ENCODE measurements at regions not wholly inside any gene's neighbourhood (a gene's known extent, or its start where the extent isn't known, plus 50 kb on each side); places are given as distances from the start of the nearest gene placed in this dataset.

DNA sequence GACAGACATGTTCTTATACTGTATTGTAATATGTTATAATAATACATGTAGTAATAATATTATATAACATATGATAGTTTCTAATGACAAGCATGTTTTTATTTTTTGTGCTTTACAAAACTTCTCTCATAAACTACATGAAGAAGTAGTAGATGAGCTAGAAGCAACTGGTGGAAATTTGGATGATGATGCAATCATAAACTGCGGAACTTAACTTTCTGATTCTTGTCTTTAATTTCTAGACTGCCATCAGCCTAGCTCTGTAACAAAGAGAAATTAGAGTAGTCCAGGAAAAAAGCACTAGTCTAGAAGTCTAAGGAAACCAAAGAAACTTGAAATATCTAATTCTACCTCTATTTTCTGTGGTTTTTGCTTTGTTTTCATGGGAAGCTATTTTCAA, 71.0 kb upstream of the SPATS2L start:
- Histone ChIP-seq H3K4me3 (no peak overlapping the region), H3K36me3 (no peaks in the 10 kb centered on the region), H3K4me1 (no peaks in the 10 kb centered on the region), H3K27ac (no peak overlapping the region), H3K27me3 (replicated peaks in 1 of 7) (no peaks in the 10 kb centered on the region), H3K9me3 (no peaks in the 10 kb centered on the region)
- WGBS, 5 donors = 80 to 96% (median 88%) methylated on average over 1 of the region's 1 CpG
- TF ChIP-seq, protein P1, sequence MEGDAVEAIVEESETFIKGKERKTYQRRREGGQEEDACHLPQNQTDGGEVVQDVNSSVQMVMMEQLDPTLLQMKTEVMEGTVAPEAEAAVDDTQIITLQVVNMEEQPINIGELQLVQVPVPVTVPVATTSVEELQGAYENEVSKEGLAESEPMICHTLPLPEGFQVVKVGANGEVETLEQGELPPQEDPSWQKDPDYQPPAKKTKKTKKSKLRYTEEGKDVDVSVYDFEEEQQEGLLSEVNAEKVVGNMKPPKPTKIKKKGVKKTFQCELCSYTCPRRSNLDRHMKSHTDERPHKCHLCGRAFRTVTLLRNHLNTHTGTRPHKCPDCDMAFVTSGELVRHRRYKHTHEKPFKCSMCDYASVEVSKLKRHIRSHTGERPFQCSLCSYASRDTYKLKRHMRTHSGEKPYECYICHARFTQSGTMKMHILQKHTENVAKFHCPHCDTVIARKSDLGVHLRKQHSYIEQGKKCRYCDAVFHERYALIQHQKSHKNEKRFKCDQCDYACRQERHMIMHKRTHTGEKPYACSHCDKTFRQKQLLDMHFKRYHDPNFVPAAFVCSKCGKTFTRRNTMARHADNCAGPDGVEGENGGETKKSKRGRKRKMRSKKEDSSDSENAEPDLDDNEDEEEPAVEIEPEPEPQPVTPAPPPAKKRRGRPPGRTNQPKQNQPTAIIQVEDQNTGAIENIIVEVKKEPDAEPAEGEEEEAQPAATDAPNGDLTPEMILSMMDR (IDR thresholded peaks at IDR 0.05 in 8 of 11, conservative IDR thresholded peaks at IDR 0.05 in 3 of 11) = no peak
- TF ChIP-seq POLR2A (IDR thresholded peaks at IDR 0.05) (no peak), POLR2AphosphoS5 (IDR thresholded peaks at IDR 0.05) (no peak)
- no peak for DNase-seq
- intact Hi-C loops (cut with DNase I; ENCODE audit: low total_unique reads) = no loop called here

DNA sequence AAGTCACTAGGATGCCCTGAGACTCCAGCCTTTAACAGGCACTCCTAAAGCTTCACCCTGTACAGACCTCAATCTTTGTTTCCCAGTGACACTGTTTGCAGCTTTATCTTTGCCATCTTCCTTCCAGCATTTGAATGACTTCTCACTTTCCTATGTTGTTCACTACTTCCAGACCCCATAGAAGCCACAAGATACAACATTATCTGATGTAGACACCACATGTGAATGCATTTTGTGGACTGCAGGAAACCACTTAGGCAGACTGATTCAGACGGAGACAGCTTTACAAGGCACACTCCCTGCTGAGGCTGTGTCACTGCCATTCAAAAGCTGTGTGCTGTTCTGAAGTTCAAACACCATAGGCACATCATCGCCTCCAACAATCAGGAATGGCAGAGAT, 67.3 kb upstream of the SPATS2L start:
- intact Hi-C loops (cut with DNase I; ENCODE audit: low total_unique reads) = no loop called here

DNA sequence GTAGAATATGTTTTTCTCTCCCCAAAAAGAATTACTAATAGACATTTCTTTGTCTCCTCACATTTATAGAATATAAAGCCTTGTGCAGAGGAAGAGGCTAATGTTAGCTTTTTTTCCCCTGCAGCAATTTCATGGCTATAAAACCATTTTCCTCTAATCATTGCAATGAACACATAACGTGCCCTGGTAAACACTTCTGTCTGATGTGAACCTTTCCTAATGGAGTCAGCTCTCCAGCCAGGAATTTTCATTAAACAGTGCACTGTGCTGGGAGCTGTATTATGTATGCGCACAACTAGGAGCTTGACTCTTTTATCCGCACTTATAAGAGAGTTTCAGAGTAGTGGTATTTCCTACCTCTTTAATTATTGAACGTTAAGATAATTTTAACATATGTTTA, 63.9 kb upstream of the SPATS2L start:
- Histone ChIP-seq H3K27me3 (replicated peaks in 1 of 7) (no peaks in the 10 kb centered on the region), H3K27ac (no peak overlapping the region), H3K36me3 (no peaks in the 10 kb centered on the region), H3K4me3 (no peak overlapping the region), H3K4me1 (no peaks in the 10 kb centered on the region), H3K9me3 (no peaks in the 10 kb centered on the region)
- TF ChIP-seq, protein P1 (IDR thresholded peaks at IDR 0.05 in 8 of 11, conservative IDR thresholded peaks at IDR 0.05 in 3 of 11) = no peak
- TF ChIP-seq POLR2AphosphoS5 (IDR thresholded peaks at IDR 0.05) = no peak
- no peak for TF ChIP-seq POLR2A (IDR thresholded peaks at IDR 0.05)
- intact Hi-C loops (cut with DNase I; ENCODE audit: low total_unique reads) = no loop called here
- DNase-seq = no peak
- WGBS, 5 donors = 74 to 87% (median 84%) methylated on average over 4 of the region's 4 CpGs

More for the DNA sequence above, 67.3 kb upstream of the SPATS2L start:
- no peaks in the 10 kb centered on the region for H3K36me3 ChIP-seq
- no peak for DNase-seq
- no peaks in the 10 kb centered on the region for H3K27me3 ChIP-seq (replicated peaks in 1 of 7)
- no peak overlapping the region for H3K4me3 ChIP-seq
- H3K27ac ChIP-seq = no peak overlapping the region
- H3K9me3 ChIP-seq = no peaks in the 10 kb centered on the region
- TF ChIP-seq, protein P1 (IDR thresholded peaks at IDR 0.05 in 8 of 11, conservative IDR thresholded peaks at IDR 0.05 in 3 of 11) = no peak
- H3K4me1 ChIP-seq = no peaks in the 10 kb centered on the region
- 42 to 55% (median 46%) methylated on average over 2 of the region's 2 CpGs for WGBS, 5 donors

DNA sequence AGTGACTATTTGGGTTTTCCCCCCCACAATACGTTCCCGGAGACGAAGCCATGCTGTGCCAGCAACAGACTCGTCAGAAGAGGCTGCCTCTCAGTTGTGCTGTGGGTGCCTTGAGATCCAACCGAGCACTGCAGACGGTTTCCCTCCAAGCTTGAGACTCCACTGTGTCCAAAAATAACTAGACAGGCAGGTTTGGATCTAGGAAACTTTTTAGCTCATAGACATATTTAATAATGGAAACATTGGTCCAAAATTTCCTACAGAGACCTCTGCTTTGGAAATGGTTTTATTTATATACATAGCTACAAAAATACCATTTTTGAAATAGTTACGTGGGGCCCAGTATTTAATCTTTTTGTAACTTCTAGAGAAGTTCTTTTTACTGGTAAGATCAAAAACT, 63.1 kb upstream of the SPATS2L start:
- Histone ChIP-seq H3K36me3 (no peaks in the 10 kb centered on the region), H3K9me3 (no peaks in the 10 kb centered on the region), H3K27me3 (replicated peaks in 1 of 7) (no peaks in the 10 kb centered on the region), H3K27ac (no peak overlapping the region), H3K4me1 (no peaks in the 10 kb centered on the region), H3K4me3 (no peak overlapping the region)
- intact Hi-C loops (cut with DNase I; ENCODE audit: low total_unique reads) = no loop called here
- DNase-seq = no peak
- 71 to 81% (median 79%) methylated on average over 7 of the region's 7 CpGs for WGBS, 5 donors
- TF ChIP-seq POLR2AphosphoS5 (IDR thresholded peaks at IDR 0.05) (no peak), POLR2A (IDR thresholded peaks at IDR 0.05) (no peak)
- TF ChIP-seq, protein P1 (IDR thresholded peaks at IDR 0.05 in 8 of 11, conservative IDR thresholded peaks at IDR 0.05 in 3 of 11) = no peak

All from spleen (tissue), 11 donors.